Astrocyte of the spinal cord (primary cell): ENCODE measurements at regions not wholly inside any gene's neighbourhood (a gene's known extent, or its start where the extent isn't known, plus 50 kb on each side); places are given as distances from the start of the nearest gene placed in this dataset.
"Not testable (repeated sequence)": the region's sequence is repeated elsewhere in the genome, so short reads cannot be mapped to it uniquely, and the experiment has no call there.

Experiments
- DNase-seq: peaks from one replicate; pipeline ENCODE4 v3.0.0; 2011; ENCODE audit warnings: low read depth, low spot score
- H3K4me3 ChIP-seq: 2 replicates; pipeline ENCODE4 v1.5.1; 2011; ENCODE audit warnings: low read depth, mild to moderate bottlenecking, low read length, moderate library complexity
- CTCF ChIP-seq: IDR thresholded peaks from 2 replicates; pipeline ENCODE4 v1.5.1; 2012; ENCODE audit warnings: low read depth, mild to moderate bottlenecking, low read length, inconsistent platforms
- in situ Hi-C: cut with HindIII; loops from 2 replicates; pipeline ENCODE4 v1.10.0; 2017; ENCODE audit warnings: low sequenced_read_pairs

GRCh38 chr6:99145738-99146137 is 198.0 kb upstream of the FBXL4 start:
- no peak for DNase-seq
- H3K4me3 ChIP-seq, result no peak overlapping the region
- in situ Hi-C loops, result no loop called here
- no peak for TF ChIP-seq CTCF

GRCh38 chr6:99143108-99143861 is 195.5 kb upstream of the FBXL4 start:
- no peak for DNase-seq
- no peak overlapping the region for H3K4me3 ChIP-seq
- no peak for TF ChIP-seq CTCF
- in situ Hi-C loops, result no loop called here

GRCh38 chr6:99141906-99142305 is 194.2 kb upstream of the FBXL4 start:
- in situ Hi-C loops, H3K4me3 ChIP-seq, DNase-seq: not testable (repeated sequence)

GRCh38 chr6:99138445-99138844 is 190.7 kb upstream of the FBXL4 start:
- in situ Hi-C loops, result no loop called here
- H3K4me3 ChIP-seq, result no peak overlapping the region
- no peak for DNase-seq
- no peak for TF ChIP-seq CTCF

DNA sequence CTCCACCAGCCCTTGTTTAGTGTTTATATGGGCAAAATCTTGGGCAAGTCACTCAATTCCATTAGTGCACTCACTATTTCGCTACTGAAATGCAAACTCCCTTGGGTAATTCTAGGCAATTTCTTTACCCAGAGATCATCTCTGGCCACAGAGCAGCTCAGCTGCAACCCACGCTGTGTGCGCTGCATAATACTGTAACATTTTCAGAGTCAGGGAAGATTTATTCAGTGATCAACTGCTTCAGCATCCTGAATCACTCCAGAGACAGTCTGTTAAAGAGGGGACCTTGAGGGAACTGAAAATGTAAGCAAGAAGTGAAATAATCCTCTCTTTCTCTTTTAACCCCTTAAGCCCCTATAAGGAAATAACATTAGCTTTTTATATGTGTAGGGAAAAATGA is 189.6 kb upstream of the FBXL4 start:
- in situ Hi-C loops, result no loop called here
- DNase-seq, result no peak
- TF ChIP-seq CTCF, result no peak
- H3K4me3 ChIP-seq, result no peak overlapping the region

DNA sequence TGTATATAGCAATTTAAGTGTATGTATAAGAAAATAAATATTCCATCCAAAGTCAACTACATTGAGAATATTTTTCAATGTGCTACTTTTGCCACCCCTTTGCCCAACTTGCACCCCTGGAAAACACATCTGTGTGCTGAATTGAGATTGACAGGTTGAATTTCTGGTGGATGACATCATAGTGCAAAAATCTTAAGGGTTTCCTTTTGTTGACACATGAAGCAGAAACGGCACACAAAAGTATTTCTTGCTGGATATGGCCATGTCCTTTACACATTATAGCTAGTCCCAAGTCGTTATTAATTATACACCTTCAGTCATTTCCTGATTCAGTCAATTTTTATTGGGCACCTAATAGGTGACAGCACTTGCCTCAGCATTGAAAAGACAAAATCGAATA is 188.7 kb upstream of the FBXL4 start:
- H3K4me3 ChIP-seq, result no peak overlapping the region
- no peak for DNase-seq
- in situ Hi-C loops, result no loop called here
- TF ChIP-seq CTCF, result no peak

- no peak for DNase-seq
- no peak overlapping the region for H3K4me3 ChIP-seq
- in situ Hi-C loops, result no loop called here
- TF ChIP-seq CTCF, result no peak
These were observed 184.4 kb upstream of the FBXL4 start for GRCh38 chr6:99132026-99132635.
